Transverse colon (tissue), 4 donors: ENCODE measurements at regions not wholly inside any gene's neighbourhood (a gene's known extent, or its start where the extent isn't known, plus 50 kb on each side); places are given as distances from the start of the nearest gene placed in this dataset.

ENCODE experiments used
- POLR2A ChIP-seq: fragments of 450-650 bp; IDR thresholded peaks from one replicate; pipeline ENCODE4 v1.6.1; 2016; ENCODE audit warnings: antibody characterized with exemption, mild to moderate bottlenecking, moderate library complexity
- POLR2AphosphoS5 ChIP-seq, 3 donors: sonication (generic); formaldehyde crosslinking; IDR thresholded peaks; one replicate each; pipeline ENCODE4 v1.6.1; 2016; ENCODE audit warnings: antibody characterized with exemption in 3 of 3
- TF ChIP-seq, protein P1 (sequence below), 5 experiments: fragments of 200-600 bp in 3 of 5; fragments of 450-650 bp in 2 of 5; sonication (generic) in 3 of 5; IDR thresholded peaks; 1 replicate in 2 of 5; 2 replicates in 3 of 5; pipeline ENCODE4 v1.5.1; 2016 to 2017; ENCODE audit warnings: antibody characterized with exemption in 5 of 5, inconsistent platforms in 3 of 5, mild to moderate bottlenecking in 2 of 5, moderate library complexity in 1 of 5

DNA sequence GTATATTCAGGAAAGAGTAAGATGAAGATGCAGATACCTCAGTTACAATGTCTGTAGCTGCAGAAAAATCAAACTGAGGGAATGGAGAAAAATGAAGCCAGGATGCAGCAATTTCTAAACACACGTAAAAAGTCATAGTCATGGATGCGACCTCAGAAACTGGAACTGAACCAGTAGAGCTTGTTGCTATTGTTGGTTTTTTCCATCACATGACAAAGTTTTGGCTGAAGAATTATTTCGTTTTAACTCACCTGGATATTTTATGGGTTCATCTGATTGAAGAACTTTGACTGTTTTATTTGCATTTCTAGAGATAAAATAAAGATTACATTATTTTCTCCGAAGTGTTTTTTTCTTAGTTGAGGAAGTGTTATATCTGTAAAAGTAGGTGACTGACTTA lies 591.2 kb downstream of the ZBBX start:
- TF ChIP-seq POLR2A (no peak), POLR2AphosphoS5 (IDR thresholded peaks at IDR 0.05) (no peak)
- TF ChIP-seq, protein P1, sequence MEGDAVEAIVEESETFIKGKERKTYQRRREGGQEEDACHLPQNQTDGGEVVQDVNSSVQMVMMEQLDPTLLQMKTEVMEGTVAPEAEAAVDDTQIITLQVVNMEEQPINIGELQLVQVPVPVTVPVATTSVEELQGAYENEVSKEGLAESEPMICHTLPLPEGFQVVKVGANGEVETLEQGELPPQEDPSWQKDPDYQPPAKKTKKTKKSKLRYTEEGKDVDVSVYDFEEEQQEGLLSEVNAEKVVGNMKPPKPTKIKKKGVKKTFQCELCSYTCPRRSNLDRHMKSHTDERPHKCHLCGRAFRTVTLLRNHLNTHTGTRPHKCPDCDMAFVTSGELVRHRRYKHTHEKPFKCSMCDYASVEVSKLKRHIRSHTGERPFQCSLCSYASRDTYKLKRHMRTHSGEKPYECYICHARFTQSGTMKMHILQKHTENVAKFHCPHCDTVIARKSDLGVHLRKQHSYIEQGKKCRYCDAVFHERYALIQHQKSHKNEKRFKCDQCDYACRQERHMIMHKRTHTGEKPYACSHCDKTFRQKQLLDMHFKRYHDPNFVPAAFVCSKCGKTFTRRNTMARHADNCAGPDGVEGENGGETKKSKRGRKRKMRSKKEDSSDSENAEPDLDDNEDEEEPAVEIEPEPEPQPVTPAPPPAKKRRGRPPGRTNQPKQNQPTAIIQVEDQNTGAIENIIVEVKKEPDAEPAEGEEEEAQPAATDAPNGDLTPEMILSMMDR (IDR thresholded peaks at IDR 0.05): no peak
